Fibroblast of the aortic adventitia (primary cell): ENCODE measurements at regions not wholly inside any gene's neighbourhood (a gene's known extent, or its start where the extent isn't known, plus 50 kb on each side); places are given as distances from the start of the nearest gene placed in this dataset.
"Not testable (repeated sequence)": the region's sequence is repeated elsewhere in the genome, so short reads cannot be mapped to it uniquely, and the experiment has no call there.

Experiments used
- DNase-seq: peaks from one replicate; pipeline ENCODE4 v3.0.0-alpha.2; 2010; ENCODE audit warnings: low read depth
- H3K4me3 ChIP-seq: 2 replicates; pipeline ENCODE4 v1.5.1; 2011; ENCODE audit warnings: low read depth, mild to moderate bottlenecking, control low read depth, low read length, moderate library complexity
- TF ChIP-seq, protein P1 (sequence below): IDR thresholded peaks from 2 replicates; pipeline ENCODE4 v1.5.1; 2011; ENCODE audit warnings: mild to moderate bottlenecking, low read length, control low read depth, inconsistent platforms; ENCODE audit not compliant: insufficient read depth

DNA sequence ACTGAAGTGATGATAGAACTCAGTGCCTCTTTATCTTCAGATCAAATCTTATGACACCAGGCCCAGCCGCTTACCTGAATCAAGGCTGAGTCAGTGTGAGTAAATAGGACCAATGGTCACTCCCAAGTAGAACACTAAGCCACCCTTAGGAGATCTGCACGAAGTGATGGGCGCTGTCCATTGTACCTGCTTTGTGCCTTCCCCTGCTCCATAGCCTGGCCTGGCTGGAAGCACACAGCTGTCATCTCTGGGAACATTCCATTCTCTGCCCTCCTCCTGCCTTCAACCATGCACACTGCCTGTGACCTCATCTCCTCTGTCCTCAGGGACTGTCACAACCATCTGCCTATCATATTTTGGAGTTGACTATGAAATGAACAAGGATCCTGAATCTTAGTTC lies 279.5 kb upstream of the ASIC2 start:
- DNase-seq = no peak
- TF ChIP-seq, protein P1, sequence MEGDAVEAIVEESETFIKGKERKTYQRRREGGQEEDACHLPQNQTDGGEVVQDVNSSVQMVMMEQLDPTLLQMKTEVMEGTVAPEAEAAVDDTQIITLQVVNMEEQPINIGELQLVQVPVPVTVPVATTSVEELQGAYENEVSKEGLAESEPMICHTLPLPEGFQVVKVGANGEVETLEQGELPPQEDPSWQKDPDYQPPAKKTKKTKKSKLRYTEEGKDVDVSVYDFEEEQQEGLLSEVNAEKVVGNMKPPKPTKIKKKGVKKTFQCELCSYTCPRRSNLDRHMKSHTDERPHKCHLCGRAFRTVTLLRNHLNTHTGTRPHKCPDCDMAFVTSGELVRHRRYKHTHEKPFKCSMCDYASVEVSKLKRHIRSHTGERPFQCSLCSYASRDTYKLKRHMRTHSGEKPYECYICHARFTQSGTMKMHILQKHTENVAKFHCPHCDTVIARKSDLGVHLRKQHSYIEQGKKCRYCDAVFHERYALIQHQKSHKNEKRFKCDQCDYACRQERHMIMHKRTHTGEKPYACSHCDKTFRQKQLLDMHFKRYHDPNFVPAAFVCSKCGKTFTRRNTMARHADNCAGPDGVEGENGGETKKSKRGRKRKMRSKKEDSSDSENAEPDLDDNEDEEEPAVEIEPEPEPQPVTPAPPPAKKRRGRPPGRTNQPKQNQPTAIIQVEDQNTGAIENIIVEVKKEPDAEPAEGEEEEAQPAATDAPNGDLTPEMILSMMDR = no peak
- H3K4me3 ChIP-seq = no peak overlapping the region

DNA sequence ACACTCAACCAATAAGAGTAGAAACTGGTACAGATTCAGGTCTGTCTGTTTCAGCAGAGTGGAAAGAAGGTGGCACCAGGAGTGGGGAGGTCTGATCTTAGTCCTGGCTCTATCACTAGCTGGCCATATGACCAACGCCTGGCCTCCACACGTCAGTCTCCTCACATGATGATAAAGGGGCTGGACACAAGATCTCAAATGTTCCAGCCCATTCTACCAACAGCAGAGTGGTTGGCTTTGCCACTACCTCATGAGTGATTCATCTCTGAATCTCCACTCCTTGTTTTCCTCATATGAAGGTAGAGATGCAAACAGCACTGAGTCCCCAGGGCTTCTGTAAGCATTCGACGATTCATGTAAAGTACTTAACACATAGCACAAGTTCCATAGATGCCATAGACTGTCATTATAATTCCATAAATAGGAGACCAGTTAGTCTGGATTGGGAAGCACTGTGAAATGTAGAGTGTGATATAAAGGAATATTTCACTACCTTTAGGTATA lies 281.9 kb upstream of the ASIC2 start:
- no peak overlapping the region for H3K4me3 ChIP-seq
- TF ChIP-seq, protein P1 = no peak
- DNase-seq = no peak

DNA sequence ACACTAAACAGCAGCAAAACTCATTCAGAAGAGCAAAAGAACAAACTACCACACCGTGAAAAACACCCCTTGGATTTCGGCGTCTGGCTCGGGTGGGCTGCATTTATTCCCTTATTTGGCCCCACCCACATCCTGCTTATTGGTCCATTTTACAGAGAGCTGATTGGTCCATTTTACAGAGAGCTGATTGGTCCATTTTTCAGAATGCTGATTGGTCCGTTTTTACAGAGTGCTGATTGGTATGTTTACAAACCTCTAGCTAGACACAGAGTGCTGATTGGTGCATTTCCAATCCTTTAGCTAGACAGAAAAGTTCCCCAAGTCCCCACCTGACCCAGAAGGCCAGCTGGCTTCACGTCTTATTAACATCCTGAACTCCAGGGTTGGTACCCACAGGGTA lies 286.6 kb upstream of the ASIC2 start:
- not testable (repeated sequence) for H3K4me3 ChIP-seq, DNase-seq

DNA sequence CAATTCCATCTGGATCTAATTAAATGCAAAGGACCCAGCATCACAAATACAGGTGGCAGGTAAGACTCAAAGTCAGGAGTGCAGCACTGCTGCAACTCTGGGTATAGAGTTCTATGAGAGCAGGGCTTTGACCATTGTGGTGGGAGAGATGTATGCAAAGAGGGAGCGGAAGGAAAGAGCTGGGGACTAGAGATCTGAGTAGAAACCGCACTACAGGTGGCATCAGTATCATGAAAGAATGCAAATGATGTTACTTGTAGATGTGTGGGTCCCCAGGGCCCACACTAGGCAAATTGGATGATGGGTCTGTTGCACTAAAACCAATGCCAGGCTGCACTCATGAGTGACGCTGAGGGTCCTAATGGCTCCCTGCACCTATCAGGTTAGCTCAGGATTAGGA lies 287.1 kb upstream of the ASIC2 start:
- TF ChIP-seq, protein P1 = no peak
- no peak for DNase-seq
- H3K4me3 ChIP-seq = no peak overlapping the region

DNA sequence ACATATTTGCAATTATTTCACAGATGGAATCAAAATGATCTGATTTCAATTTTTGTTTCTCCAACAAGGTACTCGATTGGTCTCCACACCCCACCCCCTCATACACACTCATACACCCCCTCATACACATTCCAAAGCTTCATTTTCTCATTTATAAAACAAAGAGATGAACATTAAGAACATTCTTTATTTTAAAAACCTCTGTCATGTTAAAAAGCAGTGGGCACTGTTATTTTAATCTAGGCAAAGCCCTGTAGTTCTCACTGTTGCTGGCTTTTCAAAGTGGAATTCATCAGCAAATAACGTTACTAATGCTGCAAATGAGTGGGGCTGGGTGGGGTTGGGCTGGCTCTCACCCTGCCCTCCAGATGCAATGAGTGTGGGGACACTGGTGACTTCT lies 289.6 kb upstream of the ASIC2 start:
- no peak for DNase-seq
- TF ChIP-seq, protein P1 = no peak
- no peak overlapping the region for H3K4me3 ChIP-seq

DNA sequence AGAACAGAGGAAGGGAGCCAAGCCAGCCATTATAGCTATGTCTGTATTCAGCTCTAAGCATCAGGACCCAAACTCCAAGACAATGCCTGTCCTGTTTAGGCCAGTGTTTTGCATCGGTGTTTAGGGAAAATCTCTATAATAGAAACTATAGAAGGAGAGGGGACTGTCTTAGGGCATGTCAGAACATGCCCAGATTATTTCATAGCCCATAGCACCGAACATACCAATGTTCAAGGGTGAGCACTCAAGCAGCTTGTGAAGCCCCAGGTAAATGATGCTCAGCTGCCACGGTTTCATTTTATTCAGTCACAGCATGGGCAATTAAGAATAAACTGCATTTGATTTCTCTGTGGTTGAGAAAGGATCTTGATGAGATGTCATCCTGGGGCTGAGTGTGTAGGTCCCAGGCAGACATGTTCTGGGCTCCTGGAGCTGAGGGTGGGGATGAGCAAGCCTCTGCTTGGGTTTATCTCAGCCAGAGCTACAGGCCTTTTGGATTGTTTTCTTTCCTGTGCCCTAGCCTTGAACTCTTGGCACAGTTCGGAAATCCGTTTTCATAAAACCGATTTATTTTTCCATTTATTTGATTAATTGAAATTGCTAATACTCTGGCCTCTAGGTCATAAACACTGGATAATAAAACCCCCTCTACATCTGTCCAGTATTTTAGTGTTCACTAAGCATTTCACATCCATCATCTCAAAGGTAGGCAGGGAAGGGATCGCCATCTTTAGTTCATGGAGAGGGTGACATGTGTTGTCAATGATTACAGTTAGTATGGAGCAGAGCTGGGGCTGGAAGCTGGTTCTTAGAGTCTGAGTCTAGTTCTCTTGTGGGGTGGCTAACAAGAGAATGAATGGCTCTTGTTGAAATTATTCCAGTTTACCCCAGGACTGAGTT lies 290.7 kb upstream of the ASIC2 start:
- TF ChIP-seq, protein P1 = no peak
- no peak overlapping the region for H3K4me3 ChIP-seq
- no peak for DNase-seq

DNA sequence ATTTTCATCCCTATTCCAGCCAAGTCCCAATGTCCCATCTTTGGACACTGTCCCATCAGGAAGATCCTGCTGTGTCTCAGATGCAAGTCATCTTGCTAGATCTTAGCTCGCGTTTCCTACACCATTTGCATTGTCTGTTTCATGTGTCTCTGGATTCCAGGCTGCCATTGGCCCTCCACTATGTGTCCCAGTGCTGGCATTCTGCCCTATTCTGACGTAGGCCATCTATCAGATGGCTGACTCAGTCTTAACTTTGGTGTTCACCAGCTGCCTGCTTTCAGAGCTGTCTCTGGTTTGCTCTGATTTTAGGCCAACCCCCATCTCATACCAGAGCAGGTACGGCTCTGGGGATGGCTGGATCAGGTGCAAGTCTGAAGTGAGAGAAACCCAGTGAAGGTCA lies 300.9 kb upstream of the ASIC2 start:
- TF ChIP-seq, protein P1 = no peak
- no peak overlapping the region for H3K4me3 ChIP-seq
- no peak for DNase-seq
